LHCN-M2 (cell line): ENCODE measurements at regions not wholly inside any gene's neighbourhood (a gene's known extent, or its start where the extent isn't known, plus 50 kb on each side); places are given as distances from the start of the nearest gene placed in this dataset.
"Not testable (repeated sequence)": the region's sequence is repeated elsewhere in the genome, so short reads cannot be mapped to it uniquely, and the experiment has no call there.

ENCODE experiments used
- DNase-seq: peaks from one replicate; pipeline ENCODE4 v3.0.0-alpha.2; 2012; ENCODE audit warnings: low read depth

DNA sequence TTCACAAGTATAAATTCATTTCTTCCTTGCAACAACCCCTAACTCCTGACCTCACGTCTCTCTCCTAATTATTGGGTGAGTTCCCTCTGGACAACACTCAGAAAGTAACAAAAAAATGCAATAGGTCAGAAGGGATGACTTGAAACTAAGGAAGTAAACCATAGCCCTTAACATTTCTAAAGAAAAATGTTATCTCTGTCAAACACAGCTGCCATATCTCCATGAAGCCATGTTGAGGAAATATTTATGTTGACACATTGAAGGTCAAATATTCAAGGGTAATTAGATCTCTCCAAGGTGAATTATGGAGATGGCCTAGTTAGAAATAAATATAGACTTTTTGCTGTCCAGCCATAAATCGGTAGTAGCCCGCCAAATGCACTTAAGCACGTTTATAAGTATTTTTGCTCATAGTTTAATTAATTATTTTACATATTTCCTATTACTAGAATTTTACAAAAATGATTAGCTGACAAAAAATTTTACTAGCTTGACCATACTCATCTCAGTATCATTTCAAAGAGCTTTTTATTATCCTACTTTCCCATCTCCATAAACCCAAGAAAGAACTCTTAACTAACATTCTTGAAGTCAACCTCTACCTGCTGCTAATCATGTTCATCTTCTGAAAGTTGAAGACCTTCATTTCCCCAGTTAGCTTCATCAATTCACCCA, 160.1 kb upstream of the PKN2 start:
- DNase-seq: no peak

GRCh38 chr1:88526456-88526855, 157.6 kb upstream of the PKN2 start:
- DNase-seq: no peak

DNA sequence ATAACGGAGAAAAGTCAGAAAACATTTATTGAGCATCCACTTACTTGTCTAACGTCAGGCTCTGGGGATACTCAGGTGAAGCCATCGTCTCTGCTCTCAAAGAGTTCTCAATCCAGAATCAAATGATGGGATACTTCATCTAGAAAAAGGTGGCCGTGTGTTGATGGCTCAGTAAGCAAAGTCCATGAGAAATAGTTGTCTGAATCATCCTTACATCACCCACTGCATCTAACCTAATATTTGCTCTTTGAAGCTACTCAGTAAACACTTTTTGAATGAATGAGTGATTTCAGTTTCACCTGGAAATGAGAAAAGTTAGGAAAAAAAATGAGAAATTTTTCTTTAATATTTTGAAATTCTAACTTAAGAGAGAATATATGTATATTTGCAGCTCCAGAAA, 155.3 kb upstream of the PKN2 start:
- DNase-seq: no peak

DNA sequence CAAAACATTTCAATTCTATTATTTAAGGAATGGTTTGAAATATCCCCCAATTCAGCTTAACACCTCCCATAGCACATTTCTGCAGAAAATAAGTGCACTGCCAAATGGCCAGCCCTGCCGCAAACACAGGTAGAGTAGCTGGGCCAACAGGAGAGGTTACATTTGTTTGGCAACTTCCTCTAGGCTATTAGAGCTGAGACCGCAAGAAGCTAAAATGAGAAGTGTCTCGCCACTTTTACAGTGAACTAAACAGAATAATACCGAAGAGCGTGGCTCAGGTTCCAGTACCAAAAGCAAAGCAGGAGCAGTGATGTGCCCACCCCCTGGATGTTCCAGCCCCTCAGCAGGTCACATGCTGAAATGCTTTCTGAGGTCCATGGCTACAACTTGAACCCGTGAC, 154.5 kb upstream of the PKN2 start:
- DNase-seq: no peak

- DNase-seq: no peak
Measured at GRCh38 chr1:88530246-88530645, 153.8 kb upstream of the PKN2 start.

- DNase-seq: no peak
Measured at GRCh38 chr1:88537787-88538186, 146.3 kb upstream of the PKN2 start.

DNA sequence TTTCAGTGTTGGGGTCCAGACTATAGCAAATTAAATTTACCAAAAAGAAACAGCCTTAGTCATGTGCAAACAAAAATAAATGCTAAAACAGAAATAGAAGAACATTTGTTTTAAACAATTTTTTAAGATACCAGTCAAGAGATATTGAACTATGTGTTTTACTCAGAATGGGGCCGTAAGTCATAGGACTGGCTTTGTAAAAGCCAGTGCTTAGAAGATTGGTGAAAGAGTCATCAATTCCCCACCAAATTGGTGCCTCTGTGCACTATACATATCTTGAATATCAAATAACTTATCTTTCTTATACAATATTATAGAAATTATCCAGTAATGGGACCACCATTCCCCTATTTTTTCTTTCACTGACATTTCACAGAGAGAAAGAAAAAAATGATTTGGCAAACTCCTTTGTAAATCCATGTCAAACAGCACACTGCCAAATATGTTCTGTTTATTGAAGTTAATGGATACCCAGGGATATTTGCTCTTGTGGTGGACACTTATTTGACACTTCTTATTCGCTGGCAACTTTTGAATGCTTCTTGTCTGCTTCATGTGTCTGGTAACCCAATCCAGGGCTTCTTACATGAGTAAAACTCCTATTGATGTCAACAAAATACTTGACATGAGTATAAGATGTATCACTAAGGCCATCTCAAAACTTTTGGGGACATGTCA, 145.7 kb upstream of the PKN2 start:
- no peak for DNase-seq

DNA sequence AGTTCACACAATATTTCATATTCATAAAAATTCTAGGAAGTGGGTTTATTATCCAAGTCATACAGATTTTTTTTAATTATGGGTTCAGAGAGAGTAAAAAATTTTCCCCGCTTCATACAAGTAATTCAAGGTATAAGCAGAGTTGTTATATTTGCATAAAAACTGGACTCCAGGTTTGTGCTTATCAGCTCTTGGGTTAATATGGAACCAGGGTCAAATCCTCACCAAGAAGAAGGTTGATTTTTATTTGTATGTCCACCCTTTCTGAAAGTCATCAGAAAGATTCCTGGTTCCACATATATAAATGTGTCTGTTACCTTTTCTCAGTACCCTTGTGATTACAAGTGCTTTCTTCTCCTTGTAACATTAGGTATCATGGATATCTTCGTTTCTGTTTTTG, 143.8 kb upstream of the PKN2 start:
- DNase-seq: no peak

- no peak for DNase-seq
Measured at GRCh38 chr1:88541596-88541995, 142.5 kb upstream of the PKN2 start.

- DNase-seq: no peak
Measured at GRCh38 chr1:88544195-88544594, 139.9 kb upstream of the PKN2 start.

- no peak for DNase-seq
Measured at GRCh38 chr1:88549536-88549935, 134.5 kb upstream of the PKN2 start.

- DNase-seq: no peak
Measured at GRCh38 chr1:88552226-88552625, 131.8 kb upstream of the PKN2 start.

DNA sequence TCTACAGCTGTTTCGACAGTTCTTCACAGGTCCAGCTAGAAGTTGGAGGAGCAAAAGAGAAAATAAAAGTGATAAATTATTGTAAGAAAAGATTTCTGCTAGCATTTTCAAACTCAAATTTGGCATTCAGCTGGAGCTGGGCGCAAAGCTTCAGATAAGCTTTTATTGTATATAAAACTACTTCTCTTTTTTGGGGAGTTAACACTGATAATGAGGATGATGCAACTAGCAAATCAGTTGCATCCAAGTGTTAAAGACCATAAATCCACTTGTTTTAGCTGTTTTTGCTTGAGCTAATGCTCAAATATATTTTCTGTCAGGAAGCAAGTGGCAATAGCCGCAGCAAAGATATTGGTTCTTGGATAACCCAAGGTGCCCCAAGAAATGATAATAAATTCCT, 127.1 kb upstream of the PKN2 start:
- DNase-seq: no peak

GRCh38 chr1:88560621-88561020, 123.5 kb upstream of the PKN2 start:
- no peak for DNase-seq

DNA sequence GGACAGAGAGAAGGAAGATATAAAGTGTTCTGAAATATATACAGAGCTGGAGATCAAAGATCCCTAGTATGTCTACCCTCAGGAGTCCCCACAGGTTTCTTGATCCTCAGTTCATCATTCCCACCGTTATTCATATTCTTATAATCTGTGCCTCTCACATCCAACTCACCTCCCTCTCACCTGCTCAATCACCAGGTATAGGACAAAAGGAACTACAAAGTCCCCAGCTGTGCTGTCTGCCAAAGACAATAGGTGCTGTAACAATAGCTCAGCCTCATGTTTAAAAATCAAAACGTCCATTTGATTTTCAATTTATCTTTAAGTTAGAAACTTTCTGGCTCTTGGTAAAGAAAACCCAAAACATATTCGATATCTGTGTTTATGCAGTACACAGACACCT, 121.1 kb upstream of the PKN2 start:
- no peak for DNase-seq

DNA sequence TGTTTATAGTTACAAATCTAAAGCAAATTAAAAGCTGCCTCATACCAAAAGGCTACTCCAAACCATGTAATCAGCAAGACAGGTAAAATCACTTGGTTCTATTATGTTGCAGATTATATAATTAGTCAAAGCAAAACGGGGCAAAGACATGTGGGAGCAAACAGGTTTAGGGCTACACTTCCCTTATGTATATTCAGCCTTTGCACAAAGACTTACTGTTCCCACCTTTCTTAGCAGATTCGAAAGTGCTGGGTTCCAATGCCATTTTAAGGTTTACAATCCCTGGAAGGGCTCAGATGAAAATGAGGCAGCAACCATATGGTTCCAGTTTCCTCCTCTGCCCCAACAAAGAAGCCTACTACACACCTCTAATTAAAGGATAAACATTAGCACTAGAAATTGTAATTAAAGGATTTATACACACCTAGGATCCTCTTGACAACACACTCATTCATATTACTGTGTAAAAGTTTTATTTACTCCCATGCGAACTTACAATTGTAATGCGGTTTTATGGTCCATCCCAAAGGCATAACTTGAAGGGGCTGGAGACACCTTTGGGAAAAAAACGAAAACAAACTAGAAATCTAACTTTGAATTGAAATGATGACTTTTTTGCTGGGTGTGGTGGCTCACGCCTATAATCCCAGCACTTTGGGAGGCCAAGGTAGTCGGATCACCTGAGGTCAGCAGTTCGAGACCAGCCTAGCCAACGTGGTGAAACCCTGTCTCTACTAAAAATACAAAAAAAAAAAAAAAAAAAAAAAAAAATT, 117.3 kb upstream of the PKN2 start:
- DNase-seq: no peak

DNA sequence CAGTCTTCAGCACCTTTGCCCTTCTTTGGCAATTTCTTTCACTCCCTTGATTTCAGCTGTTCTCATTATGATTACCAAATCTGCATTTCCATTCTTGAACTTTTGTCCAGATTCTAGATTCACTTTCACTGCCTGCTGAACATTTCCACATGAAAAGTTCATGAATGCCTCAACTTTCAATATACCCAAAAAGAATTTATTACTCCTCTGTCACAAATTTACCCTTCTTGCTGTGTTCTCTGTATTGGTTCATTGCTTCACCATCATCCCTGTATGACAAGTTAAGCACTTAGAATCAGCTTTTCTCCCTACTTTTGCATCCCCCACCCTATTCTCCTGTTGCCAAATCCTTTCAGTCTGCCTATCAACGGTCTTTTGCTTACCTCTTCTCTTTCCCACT, 112.6 kb upstream of the PKN2 start:
- no peak for DNase-seq

GRCh38 chr1:88579598-88579997, 104.5 kb upstream of the PKN2 start:
- no peak for DNase-seq

DNA sequence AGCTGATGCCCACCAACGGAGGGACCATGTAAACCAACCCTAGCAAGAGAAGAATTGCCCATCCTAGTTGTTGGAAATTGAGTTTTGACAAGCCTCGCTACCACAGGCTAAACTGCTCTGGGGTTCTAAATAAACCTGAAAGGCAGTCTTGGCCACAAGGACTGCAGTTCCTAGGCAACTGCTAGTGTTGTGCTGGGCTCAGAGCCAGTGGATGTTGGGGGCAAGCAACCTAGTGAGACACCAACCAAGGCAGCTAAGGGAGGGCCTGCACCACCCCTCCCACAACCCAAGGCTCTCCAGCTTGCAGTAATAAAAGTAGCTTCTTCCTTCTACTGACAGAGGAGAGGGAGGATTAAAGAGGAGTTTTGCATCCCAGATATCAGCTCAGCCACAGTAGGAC, 102.4 kb upstream of the PKN2 start:
- no peak for DNase-seq

DNA sequence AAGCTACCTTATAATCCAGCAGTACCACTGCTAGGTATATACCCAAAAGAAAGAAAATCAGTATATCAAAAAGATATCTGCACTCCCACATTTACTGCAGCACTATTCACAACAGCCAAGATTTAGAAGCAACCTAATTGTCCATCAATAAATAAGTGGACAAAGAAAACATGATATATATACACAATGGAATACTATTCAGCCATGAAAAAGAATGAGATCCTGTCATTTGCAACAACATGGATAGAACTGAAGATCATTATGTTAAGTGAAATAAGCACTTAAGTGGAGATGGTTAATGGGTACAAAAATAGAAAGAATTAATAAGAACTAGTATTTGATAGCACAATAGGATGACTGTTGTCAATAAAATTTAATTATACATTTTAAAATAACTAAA, 90.7 kb upstream of the PKN2 start:
- no peak for DNase-seq

- peak; percentile 40 for DNase-seq
Measured at GRCh38 chr1:88595355-88596002, 88.6 kb upstream of the PKN2 start.

DNA sequence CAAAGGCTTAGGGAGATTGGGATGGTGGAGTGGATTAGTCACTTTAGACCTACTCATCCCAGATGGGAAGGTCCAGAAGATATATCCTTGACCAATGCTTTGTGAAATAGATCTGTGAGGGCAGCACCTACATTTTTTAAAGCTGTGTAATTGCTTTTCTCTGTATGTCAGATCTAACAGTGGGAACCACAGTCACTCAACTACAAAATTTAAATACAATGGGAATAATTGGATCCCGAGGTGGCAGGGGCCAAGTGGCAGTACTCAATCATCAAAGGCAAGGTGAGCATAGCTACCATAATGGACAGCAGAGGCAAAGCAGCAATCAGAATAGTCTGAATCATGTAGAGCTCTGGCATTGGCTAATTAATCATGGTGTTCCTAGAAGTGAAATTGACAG, 86.1 kb upstream of the PKN2 start:
- DNase-seq: not testable (repeated sequence)
